ENCODE measurements at regions not wholly inside any gene's neighbourhood (a gene's known extent, or its start where the extent isn't known, plus 50 kb on each side); places are given as distances from the start of the nearest gene placed in this dataset.
"Not testable (repeated sequence)": the region's sequence is repeated elsewhere in the genome, so short reads cannot be mapped to it uniquely, and the experiment has no call there.

GRCh38 chr2:9708683-9709538, 78.1 kb upstream of the YWHAQ start:
- peak; percentile 60 for DNase-seq

GRCh38 chr2:9709539-9710285, 78.9 kb upstream of the YWHAQ start:
- DNase-seq, result no peak

- DNase-seq, result no peak
Observed at GRCh38 chr2:9710311-9710710, 79.5 kb upstream of the YWHAQ start.

- no peak for DNase-seq
Observed at GRCh38 chr2:9712263-9712662, 81.5 kb upstream of the YWHAQ start.

GRCh38 chr2:9714630-9715214, 83.9 kb upstream of the YWHAQ start:
- no peak for DNase-seq

GRCh38 chr2:9715238-9715637, 84.4 kb upstream of the YWHAQ start:
- no peak for DNase-seq

- DNase-seq, result no peak
Observed at GRCh38 chr2:9717886-9718451, 87.2 kb upstream of the YWHAQ start.

- DNase-seq, result peak; percentile 14
Observed at GRCh38 chr2:9720352-9721093, 89.7 kb upstream of the YWHAQ start.

- no peak for DNase-seq
Observed at GRCh38 chr2:9721344-9721743, 90.5 kb upstream of the YWHAQ start.

- DNase-seq, result no peak
Observed at GRCh38 chr2:9722451-9722850, 91.7 kb upstream of the YWHAQ start.

GRCh38 chr2:9724565-9724964, 93.8 kb upstream of the YWHAQ start:
- DNase-seq, result no peak

GRCh38 chr2:9725106-9725505, 94.3 kb upstream of the YWHAQ start:
- DNase-seq, result no peak

GRCh38 chr2:9726016-9726415, 95.2 kb upstream of the YWHAQ start:
- DNase-seq, result not testable (repeated sequence)

- not testable (repeated sequence) for DNase-seq
Observed at GRCh38 chr2:9730523-9730922, 99.7 kb upstream of the YWHAQ start.

GRCh38 chr2:9732824-9733223, 102.0 kb upstream of the YWHAQ start:
- DNase-seq, result no peak

- DNase-seq, result no peak
Observed at GRCh38 chr2:9734308-9734707, 103.5 kb upstream of the YWHAQ start.

- DNase-seq, result no peak
Observed at GRCh38 chr2:9735335-9735734, 104.5 kb upstream of the YWHAQ start.

GRCh38 chr2:9736021-9736420, 105.2 kb upstream of the YWHAQ start:
- no peak for DNase-seq

- no peak for DNase-seq
Observed at GRCh38 chr2:9737053-9737875, 106.0 kb upstream of the TAF1B start.

- DNase-seq, result no peak
Observed at GRCh38 chr2:9738062-9738461, 105.2 kb upstream of the TAF1B start.

GRCh38 chr2:9738535-9739496, 104.5 kb upstream of the TAF1B start:
- DNase-seq, result no peak
